ENCODE measurements at regions not wholly inside any gene's neighbourhood (a gene's known extent, or its start where the extent isn't known, plus 50 kb on each side); places are given as distances from the start of the nearest gene placed in this dataset.

GRCh38 chr9:80144856-80145255, 573.1 kb downstream of the TLE4 start:
- no peak for DNase-seq (ENCODE audit: low spot score)

- DNase-seq (ENCODE audit: low spot score): no peak
Observed at GRCh38 chr9:80144406-80144805, 572.6 kb downstream of the TLE4 start.

- DNase-seq (ENCODE audit: low spot score): no peak
Observed at GRCh38 chr9:80143899-80144298, 572.1 kb downstream of the TLE4 start.

DNA sequence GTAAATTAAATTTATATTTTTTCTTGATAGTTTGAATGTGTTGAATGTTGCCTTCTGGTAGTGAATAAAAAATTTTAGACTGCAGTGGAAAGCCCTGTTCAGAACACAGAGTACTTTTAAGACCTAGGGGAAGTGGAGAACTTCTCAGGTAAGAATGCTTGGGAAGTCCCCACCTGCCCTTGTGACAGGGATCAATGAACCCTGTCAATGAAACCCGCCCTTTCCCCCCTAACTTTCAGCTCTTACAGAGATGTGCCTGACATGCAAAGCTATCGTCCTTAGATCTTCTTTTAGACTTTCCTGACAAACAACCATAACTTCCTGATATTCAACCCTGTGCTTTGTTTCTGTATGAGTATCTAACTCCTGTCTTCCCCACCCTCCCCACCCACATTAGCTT, 562.7 kb downstream of the TLE4 start:
- DNase-seq (ENCODE audit: low spot score): no peak

DNA sequence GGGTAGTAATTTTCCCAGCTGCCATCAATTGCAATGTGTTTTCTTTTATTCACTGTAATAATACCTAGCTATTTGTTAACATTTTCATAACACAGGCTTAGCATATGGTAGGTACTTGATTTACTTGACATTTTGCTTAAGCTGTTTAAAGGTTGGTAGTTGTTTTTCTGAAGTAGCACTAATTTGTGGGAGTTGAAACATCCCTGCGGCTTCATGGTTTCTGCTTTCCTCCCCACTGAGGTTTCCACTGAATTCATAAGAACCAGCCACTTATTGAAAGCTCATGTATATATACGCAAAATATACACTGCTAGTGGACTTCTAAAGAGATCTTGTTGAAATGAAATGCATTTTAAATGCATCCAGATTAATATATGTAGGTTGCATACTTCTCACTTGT, 559.9 kb downstream of the TLE4 start:
- no peak for DNase-seq (ENCODE audit: low spot score)

GRCh38 chr9:80127920-80128319, 556.2 kb downstream of the TLE4 start:
- no peak for DNase-seq (ENCODE audit: low spot score)

DNA sequence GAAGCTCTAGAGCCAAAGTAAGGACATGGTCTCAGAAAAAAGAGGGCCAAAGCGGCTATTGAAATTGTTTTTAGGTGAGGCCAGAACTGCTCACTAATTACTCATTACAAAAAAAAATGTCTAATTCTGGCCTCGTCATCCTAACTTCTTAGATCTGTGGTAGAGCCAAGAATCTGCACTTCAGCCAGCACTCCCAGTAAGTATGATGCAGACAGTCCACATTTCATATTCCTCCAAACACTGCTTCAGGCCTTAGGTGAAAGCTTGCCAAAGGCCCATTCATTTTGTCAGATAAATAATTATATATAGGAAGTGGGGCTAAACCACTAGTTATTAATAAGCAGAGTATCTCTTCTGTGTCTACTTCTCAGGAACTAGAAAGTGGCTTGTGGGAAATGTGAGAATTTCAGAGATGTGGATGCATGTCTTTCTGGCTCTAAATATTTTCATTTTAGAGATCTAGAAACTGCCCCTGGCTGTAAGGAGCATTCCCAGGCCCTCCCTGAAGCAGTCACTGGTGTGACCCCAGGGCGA, 554.0 kb downstream of the TLE4 start:
- DNase-seq (ENCODE audit: low spot score): no peak

DNA sequence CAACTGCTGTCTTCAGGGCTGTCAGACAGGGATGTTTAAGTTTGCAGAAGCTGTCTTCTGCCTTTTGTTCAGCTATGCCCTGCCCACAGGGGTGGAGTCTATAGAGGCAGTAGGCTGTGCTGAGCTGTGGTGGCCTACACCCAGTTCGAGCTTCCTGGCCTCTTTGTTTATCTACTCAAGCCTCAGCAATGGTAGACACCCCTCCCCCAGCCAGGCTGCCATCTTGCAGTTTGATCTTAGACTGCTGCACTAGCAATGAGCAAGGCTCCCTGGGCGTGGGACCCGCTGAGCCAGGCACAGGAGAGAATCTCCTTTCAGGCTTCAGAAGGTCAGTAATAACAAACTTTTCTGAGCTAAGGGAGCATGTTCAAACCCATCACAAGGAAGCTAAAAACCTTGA, 545.3 kb downstream of the TLE4 start:
- no peak for DNase-seq (ENCODE audit: low spot score)

DNA sequence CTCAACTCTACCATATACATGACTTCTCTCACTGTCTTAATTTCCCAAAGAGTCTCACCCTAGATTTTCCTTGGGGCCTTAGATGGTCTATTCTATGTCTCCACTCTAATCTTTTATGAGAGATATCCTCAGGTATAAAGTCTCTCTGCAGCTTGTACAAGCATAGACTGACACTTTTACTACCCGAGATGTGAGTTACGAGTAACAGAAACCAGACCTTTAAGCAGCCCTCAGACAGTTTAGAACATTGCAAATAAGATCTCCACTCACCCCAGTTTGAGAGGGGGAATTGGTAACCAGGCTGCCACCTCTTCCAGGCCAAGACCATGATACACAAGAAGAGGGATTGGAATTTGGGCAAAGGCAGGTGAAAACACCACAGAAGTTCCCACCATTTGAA, 542.5 kb downstream of the TLE4 start:
- no peak for DNase-seq (ENCODE audit: low spot score)

DNA sequence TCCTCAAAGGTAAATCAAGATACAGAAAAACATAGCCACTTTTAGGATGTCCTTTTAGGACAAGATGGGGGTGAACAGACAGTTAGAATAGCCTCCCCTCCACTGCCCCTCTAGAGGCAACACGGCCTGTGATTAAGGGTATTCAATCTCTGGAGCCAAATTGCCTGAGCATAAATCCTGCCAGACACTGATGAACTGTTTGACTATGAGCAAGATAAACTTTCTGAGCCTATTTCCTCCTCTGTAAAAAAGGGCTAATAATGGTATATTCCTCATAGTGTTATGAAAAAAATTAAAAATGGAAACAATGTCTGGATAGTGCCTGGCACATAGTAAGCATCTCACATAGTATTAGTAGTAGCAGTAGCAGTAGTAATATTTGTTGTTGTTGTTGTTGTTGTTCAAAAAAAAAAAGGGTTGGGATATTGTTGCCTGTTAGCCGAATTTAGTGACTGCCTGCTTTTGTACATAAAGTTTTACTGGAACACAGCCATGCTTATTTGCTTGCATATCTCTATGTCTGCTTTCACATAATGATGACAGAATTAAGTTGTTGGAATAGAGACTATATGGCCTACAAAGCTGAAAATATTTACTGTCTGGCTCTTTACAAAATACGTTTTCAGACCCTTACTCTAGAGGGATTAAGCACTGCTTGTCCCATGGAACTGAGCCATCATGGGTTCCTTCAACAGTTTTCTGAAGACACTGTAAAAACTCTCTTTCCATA, 536.3 kb downstream of the TLE4 start:
- DNase-seq (ENCODE audit: low spot score): no peak

DNA sequence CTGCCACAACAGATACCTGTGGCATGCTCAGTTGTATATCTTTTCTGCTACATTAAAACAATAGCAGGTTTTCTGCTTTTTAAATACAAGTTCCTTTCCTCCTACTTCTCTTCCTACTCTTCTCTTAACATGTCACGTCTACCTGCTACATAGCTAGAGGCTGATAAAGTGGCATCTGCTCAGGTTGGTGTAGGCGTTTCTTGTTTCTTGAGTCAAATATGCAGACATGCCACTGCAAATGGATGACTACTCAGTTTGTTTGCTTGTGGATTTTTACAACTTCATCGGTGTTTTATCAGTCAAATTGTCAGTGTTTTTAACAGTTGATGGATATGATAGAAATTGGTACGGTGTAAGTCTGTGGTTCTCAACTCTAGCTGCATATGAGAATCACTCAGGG, 525.7 kb downstream of the TLE4 start:
- no peak for DNase-seq (ENCODE audit: low spot score)

- no peak for DNase-seq (ENCODE audit: low spot score)
Observed at GRCh38 chr9:80094176-80094771, 522.5 kb downstream of the TLE4 start.

DNA sequence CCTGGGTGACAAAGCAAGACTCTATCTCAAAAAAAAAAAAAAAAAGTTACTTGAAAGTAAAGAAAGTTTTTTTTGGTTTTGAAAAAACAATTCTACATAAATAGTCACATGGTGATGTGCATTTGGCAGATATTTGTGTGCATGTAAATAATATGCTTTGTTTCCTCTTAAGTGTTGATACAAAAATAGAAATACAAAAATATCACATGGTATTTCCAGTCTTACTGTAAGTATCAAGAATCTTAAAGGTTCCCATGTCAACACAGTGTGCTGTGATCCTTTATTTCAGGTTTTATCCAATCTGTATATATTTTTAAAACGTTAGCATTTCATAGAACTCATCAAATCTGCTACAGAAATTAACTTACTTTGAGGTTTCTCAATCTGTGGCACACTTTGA, 521.9 kb downstream of the TLE4 start:
- DNase-seq (ENCODE audit: low spot score): no peak

- no peak for DNase-seq (ENCODE audit: low spot score)
Observed at GRCh38 chr9:80091526-80091925, 519.8 kb downstream of the TLE4 start.

GRCh38 chr9:80090317-80090716, 518.6 kb downstream of the TLE4 start:
- no peak for DNase-seq (ENCODE audit: low spot score)

DNA sequence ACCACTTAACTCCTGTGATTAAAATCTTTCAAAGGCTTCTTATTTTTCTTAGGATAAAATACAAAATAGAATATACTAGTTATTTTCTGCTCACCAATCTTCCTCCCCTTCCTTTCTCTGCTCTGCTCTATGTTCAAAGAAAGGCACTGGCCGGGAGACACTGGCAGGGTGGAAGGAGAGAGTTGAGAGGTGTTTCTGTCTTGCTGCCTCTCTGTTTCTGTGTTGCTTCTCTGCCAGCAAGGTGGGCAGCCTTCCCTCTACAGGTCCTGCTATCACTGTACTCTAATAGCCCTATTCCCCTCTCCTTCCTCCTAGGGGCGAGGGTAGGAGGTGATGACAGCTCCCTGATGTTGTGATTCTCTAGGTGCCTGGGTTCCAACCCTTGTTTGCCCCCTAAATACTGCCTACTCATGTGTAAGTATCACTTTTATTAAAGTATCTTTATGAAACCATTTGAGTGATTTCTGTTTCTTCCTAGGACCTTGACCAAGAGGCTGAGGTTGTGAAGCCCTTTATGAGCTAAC, 515.1 kb downstream of the TLE4 start:
- DNase-seq (ENCODE audit: low spot score): no peak

GRCh38 chr9:80086386-80086785, 514.6 kb downstream of the TLE4 start:
- no peak for DNase-seq (ENCODE audit: low spot score)

DNA sequence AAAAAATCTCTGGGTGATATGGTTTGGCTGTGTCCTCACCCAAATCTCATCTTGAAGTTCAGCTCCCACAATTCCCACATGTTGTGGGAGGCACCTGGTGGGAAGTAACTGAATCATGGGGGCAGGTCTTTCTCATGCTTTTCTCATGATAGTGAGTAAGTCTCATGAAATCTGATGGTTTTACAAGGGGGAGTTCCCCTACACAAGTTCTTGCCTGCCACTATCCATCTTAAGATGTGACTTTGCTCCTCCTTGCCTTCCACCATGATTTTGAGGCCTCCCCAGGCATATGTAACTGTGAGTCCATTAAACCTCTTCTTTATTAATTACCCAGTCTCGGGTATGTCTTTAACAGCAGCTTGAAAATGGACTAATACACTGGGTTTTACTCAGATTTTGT, 513.9 kb downstream of the TLE4 start:
- no peak for DNase-seq (ENCODE audit: low spot score)

GRCh38 chr9:80082213-80082612, 510.4 kb downstream of the TLE4 start:
- DNase-seq (ENCODE audit: low spot score): no peak

GRCh38 chr9:80078826-80079225, 507.1 kb downstream of the TLE4 start:
- no peak for DNase-seq (ENCODE audit: low spot score)

DNA sequence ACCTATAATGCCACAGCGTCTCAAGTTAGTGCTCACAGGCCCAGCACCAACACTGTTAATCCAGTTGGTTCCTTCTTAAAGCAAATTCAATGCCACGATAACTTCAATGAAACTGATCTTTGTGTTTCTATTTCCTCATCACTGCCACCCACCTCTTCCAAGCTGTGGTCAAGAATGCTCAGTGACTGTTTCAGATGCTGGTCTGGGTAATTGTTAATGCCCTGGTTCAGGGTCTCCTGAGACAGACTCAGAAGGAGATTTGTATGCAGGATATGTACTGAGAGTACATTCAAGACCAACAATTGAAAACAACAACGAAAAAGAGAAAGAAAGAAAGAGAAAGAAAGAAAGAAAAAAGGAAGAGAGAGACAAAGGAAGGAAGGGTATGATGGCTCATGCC, 505.3 kb downstream of the TLE4 start:
- DNase-seq (ENCODE audit: low spot score): no peak

- no peak for DNase-seq (ENCODE audit: low spot score)
Observed at GRCh38 chr9:80076162-80076561, 504.4 kb downstream of the TLE4 start.

DNA sequence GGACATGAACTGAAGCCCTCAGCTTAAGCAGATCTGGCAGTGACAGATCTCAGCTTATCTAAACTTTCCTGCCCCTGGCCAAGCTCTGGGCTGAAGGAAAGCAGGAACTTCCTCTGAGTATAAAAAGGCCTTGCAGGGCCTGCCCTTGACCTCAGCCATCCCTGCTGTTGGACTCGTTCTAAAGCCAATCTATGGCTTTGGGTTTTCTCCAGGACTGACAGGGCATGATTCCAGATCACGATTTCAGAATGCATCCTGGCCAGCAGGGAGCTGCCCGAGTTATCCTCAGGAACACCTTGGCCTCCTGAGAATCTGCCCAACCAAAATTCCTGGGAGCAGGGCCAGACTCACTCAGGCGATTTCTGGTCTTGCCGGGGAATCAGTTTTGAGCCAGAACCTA, 502.7 kb downstream of the TLE4 start:
- no peak for DNase-seq (ENCODE audit: low spot score)

DNA sequence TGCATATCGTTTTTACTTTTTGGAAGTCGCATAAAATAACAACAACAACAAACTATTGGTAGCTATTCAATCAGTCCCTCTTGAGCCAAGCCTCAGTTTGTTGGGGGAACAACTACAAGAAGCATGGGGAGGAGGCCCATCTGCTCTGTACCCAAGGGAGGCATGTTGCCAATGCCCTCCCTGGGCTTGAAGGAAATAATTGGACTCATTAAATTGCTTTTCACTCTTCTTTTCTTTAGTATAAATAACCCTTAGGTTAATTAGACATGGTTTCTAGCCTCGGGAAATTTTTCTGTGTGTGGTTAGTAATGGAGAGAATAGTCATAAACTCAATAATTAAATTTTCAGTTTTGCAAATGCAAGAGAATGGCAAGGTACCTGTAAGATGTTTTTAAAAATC, 500.7 kb downstream of the TLE4 start:
- DNase-seq (ENCODE audit: low spot score): no peak

Data from Ammon's horn (tissue), 1 donor.